RWPE1 (cell line): ENCODE measurements at regions not wholly inside any gene's neighbourhood (a gene's known extent, or its start where the extent isn't known, plus 50 kb on each side); places are given as distances from the start of the nearest gene placed in this dataset.

Experiments used
- CTCF ChIA-PET: fragments of 350-600 bp; sonication (Branson Sonifier 250); formaldehyde crosslinking; extraction: SDS; loops from one replicate; lab custom pipeline; 2021; lab: Yijun Ruan, JAX
- POLR2A ChIA-PET: fragments of 400-600 bp; formaldehyde crosslinking; extraction: SDS; loops from one replicate; lab custom pipeline; 2020; ENCODE audit warnings: antibody characterized with exemption; ENCODE audit not compliant: low non-redundant PET; lab: Yijun Ruan, JAX
- DNase-seq: peaks from one replicate; pipeline ENCODE4 v3.0.0; 2012; ENCODE audit warnings: low spot score
- H3K27ac ChIP-seq: fragments of 450-650 bp; 2 replicates; pipeline ENCODE4 v1.5.1; 2017
- TF ChIP-seq, protein P1 (sequence below): fragments of 450-650 bp; conservative IDR thresholded peaks from 2 replicates; pipeline ENCODE4 v1.5.1; 2017; ENCODE audit warnings: low read depth, mild to moderate bottlenecking

DNA sequence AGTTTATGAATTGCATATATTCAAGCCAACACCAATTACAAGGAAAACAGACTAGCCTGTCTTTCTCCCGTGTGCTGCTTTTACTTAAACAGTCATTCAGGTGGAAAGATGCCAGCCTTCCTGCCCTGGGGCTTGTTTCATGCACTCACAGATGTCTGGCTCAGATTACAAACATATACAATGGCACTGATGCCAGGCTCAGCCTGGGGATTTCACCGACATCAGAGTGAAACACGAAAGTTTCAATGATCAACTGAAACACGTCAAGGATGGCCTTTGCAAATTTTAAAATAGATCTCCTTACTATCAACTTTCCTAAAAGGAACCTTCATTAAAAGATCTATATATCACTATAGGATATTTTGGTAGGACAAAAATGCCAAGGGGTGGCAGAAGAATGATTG is 1576.5 kb downstream of the EFNA5 start:
- ChIA-PET CTCF (interaction anchor here (0.6 kb wide), 1 partner anchor 795 kb away, joined by 5 read pairs; no protein-coding TSS in a partner anchor), POLR2A (no interaction called here)
- H3K27ac ChIP-seq = no peak overlapping the region
- peak; percentile 67 for DNase-seq
- TF ChIP-seq, protein P1, sequence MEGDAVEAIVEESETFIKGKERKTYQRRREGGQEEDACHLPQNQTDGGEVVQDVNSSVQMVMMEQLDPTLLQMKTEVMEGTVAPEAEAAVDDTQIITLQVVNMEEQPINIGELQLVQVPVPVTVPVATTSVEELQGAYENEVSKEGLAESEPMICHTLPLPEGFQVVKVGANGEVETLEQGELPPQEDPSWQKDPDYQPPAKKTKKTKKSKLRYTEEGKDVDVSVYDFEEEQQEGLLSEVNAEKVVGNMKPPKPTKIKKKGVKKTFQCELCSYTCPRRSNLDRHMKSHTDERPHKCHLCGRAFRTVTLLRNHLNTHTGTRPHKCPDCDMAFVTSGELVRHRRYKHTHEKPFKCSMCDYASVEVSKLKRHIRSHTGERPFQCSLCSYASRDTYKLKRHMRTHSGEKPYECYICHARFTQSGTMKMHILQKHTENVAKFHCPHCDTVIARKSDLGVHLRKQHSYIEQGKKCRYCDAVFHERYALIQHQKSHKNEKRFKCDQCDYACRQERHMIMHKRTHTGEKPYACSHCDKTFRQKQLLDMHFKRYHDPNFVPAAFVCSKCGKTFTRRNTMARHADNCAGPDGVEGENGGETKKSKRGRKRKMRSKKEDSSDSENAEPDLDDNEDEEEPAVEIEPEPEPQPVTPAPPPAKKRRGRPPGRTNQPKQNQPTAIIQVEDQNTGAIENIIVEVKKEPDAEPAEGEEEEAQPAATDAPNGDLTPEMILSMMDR = no peak

DNA sequence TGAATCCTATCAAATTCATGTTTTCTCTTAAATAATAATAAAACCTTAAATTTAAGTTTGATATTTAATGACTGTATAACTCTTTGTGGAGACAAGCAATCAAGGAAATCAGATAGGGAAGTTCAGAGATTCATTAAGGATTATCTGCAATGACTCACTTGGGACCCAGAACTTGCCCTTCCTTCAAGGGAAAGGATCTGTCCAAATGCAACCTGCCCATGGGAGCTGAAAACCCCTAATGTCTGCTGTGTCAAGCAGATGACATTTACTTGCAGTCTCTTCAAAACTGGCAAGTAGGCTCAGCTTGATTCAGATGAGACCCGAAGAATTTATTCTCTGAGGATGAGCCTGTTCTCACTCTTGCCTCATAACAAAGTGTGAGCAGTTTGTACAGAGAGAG is 1577.6 kb downstream of the EFNA5 start:
- H3K27ac ChIP-seq = no peak overlapping the region
- TF ChIP-seq, protein P1 = no peak
- POLR2A ChIA-PET = no interaction called here
- DNase-seq = no peak
- CTCF ChIA-PET = no interaction called here

DNA sequence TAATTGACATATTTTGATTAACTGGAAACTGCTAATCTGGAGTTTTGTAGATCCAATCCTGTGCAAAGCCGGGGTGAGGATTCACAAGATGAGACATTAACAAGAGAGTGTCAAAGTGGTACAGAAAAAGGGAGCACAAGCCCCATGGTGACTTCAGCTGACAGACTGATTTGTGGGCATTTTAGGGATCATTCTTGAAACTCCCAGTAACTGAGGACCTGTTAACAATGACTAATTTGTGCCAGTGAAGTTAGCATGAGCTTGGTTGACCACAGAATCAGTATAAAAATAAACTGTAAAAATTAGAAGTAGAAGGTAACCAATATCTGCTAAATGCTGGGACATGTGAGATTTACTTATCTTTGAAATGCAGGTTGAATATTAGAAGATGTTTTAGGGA is 1578.3 kb downstream of the EFNA5 start:
- H3K27ac ChIP-seq = no peak overlapping the region

DNA sequence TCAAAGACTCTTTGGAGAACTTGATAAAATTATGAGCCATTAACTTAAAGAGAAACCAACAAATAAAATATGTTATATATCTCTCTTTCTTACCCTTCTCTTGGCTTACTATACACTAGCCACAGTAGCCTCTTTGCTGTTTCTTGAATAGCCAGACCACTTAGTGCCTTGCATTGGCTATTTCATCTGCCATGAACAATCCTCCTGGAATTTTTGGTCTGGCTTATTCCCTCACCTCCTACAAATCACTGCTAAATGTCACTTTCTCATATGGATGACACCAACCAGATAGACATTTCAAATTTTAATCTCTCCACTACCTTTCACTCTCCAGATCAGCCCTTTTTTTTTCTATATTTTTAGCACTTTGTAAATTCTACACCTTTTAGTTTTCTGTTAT is 1581.7 kb downstream of the EFNA5 start:
- DNase-seq = no peak
- CTCF ChIA-PET = no interaction called here
- POLR2A ChIA-PET = no interaction called here
- no peak overlapping the region for H3K27ac ChIP-seq
- TF ChIP-seq, protein P1 = no peak

More for the DNA sequence above, 1578.3 kb downstream of the EFNA5 start:
- ChIA-PET POLR2A (no interaction called here), CTCF (interaction anchor here (0.6 kb wide), 1 partner anchor 114 kb away, joined by 3 read pairs; no protein-coding TSS in a partner anchor)
- TF ChIP-seq, protein P1 = no peak
- no peak for DNase-seq

DNA sequence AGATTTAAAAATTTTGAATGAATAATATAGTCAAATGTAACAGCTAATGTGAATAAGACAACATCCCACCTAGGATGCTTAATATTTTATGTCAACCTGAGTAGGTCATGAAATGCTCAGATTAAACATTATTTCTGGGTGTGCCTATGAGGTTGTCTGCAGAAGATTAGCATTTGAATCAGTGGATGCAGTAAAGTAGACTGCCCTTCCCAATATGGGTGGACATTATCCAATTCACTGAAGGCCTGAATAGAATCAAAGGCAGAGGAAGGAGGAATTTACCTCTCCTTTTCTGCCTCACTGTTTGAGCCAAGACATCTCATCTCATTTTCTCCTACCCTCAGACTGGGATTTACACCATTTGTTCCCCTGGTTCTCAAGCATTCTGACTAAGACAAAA is 1582.3 kb downstream of the EFNA5 start:
- POLR2A ChIA-PET = no interaction called here
- TF ChIP-seq, protein P1 = no peak
- no peak for DNase-seq
- no peak overlapping the region for H3K27ac ChIP-seq
- CTCF ChIA-PET = no interaction called here

DNA sequence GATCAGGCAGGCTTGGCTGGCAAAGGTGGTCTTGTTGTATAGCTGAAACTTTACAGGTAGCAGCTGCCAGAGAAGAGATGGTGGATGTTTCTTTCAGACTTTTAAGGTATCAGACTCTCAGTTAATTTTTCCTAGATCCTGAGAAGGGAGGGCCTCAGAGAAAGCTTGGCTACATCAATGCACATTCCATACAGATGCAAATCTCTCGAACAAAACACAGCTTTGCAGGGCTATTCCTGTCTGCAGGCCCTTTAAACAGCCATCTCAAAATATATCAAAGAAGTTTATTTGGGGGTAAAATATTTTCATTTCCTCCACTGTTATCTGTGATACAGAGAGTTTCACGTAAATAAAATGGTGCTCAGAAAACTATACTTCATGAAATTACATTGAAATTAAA is 1584.4 kb downstream of the EFNA5 start:
- TF ChIP-seq, protein P1 = no peak
- no peak for DNase-seq
- H3K27ac ChIP-seq = no peak overlapping the region
- POLR2A ChIA-PET = no interaction called here
- CTCF ChIA-PET = no interaction called here
